H1 (cell line): ENCODE measurements at regions not wholly inside any gene's neighbourhood (a gene's known extent, or its start where the extent isn't known, plus 50 kb on each side); places are given as distances from the start of the nearest gene placed in this dataset.

Experiments
- CTCF ChIA-PET: fragments of 300-600 bp; sonication (Branson Sonifier 250); formaldehyde crosslinking; loops from one replicate; lab custom pipeline; 2021; ENCODE audit not compliant: partially characterized antibody; lab: Charles Lee
- POLR2A ChIA-PET: fragments of 300-600 bp; sonication (Branson Sonifier 250); formaldehyde crosslinking; loops from one replicate; lab custom pipeline; 2021; ENCODE audit warnings: inconsistent platforms; ENCODE audit not compliant: partially characterized antibody; lab: Charles Lee
- DNase-seq, 2 experiments: peaks; one replicate each; pipeline versions ENCODE4 v3.0.0 to v3.0.0-alpha.2; 2010 to 2022; ENCODE audit warnings: low spot score in 2 of 2, low read depth in 1 of 2, mixed read lengths in 1 of 2
- FAIRE-seq: peaks from 2 replicates; lab custom pipeline; 2011; peaks lifted over from hg19 to GRCh38; lab: Jason Lieb, UNC
- H2AFZ ChIP-seq: 2 replicates; pipeline ENCODE4 v1.8.1; 2012; ENCODE audit warnings: low read length, inconsistent platforms
- H2AK5ac ChIP-seq: 2 replicates; pipeline ENCODE4 v1.6.1; 2013; ENCODE audit warnings: low read depth, low read length
- H2BK120ac ChIP-seq: replicated peaks from 2 replicates; pipeline ENCODE3; 2013; ENCODE audit warnings: low read depth, low read length, inconsistent platforms
- H2BK12ac ChIP-seq: 2 replicates; pipeline ENCODE4 v1.6.1; 2013; ENCODE audit warnings: low read depth, low read length
- H2BK15ac ChIP-seq: 2 replicates; pipeline ENCODE4 v1.6.1; 2013; ENCODE audit warnings: low read length
- H2BK20ac ChIP-seq: 2 replicates; pipeline ENCODE4 v1.6.1; 2013; ENCODE audit warnings: low read length
- H2BK5ac ChIP-seq: 2 replicates; pipeline ENCODE4 v1.6.1; 2013; ENCODE audit warnings: low read depth, low read length
- H3K14ac ChIP-seq: 2 replicates; pipeline ENCODE4 v1.6.1; 2013; ENCODE audit warnings: inconsistent platforms; ENCODE audit not compliant: insufficient read length
- H3K18ac ChIP-seq: 2 replicates; pipeline ENCODE4 v1.6.1; 2013; ENCODE audit warnings: low read length; ENCODE audit errors: extremely low read depth
- H3K23ac ChIP-seq: 2 replicates; pipeline ENCODE4 v1.6.1; 2013; ENCODE audit warnings: inconsistent platforms; ENCODE audit not compliant: insufficient read length
- H3K23me2 ChIP-seq: 2 replicates; pipeline ENCODE4 v1.6.1; 2013; ENCODE audit warnings: low read depth, low read length
- H3K27ac ChIP-seq: 2 replicates; pipeline ENCODE4 v1.6.1; 2011; ENCODE audit warnings: low read depth, low read length, inconsistent platforms
- H3K27me3 ChIP-seq, 4 experiments: replicated peaks in 1 of 4; 1 replicate in 1 of 4; 2 replicates in 3 of 4; pipeline versions ENCODE4 v1.6.1 to v1.8.1; 2011 to 2013; ENCODE audit warnings: low read length in 3 of 4, mild to moderate bottlenecking in 3 of 4, inconsistent platforms in 2 of 4, mixed read lengths in 2 of 4, moderate library complexity in 1 of 4; ENCODE audit not compliant: control insufficient read depth in 3 of 4, insufficient read depth in 3 of 4; ENCODE audit errors: extremely low read depth in 1 of 4
- H3K36me3 ChIP-seq, 4 experiments: 2 replicates each; pipeline versions ENCODE4 v1.6.1 to v1.8.1; 2011 to 2013; ENCODE audit warnings: mild to moderate bottlenecking in 4 of 4, low read length in 3 of 4, moderate library complexity in 2 of 4, control low read depth in 1 of 4, inconsistent platforms in 1 of 4; ENCODE audit not compliant: insufficient read depth in 4 of 4, control insufficient read depth in 2 of 4
- H3K4ac ChIP-seq: replicated peaks from 2 replicates; pipeline ENCODE3; 2013; ENCODE audit warnings: low read length, low read depth, mixed read lengths, inconsistent platforms; ENCODE audit not compliant: insufficient read length
- H3K4me1 ChIP-seq, 4 experiments: replicated peaks in 1 of 4; 1 replicate in 1 of 4; 2 replicates in 3 of 4; pipeline versions ENCODE4 v1.6.1 to v1.8.1; 2011 to 2013; ENCODE audit warnings: low read length in 3 of 4, inconsistent platforms in 2 of 4, mixed read lengths in 1 of 4; ENCODE audit not compliant: insufficient read depth in 4 of 4, control insufficient read depth in 3 of 4
- H3K4me2 ChIP-seq, 2 experiments: 2 replicates each; pipeline versions ENCODE4 v1.6.1 to v1.8.1; 2011 to 2013; ENCODE audit warnings: low read depth in 2 of 2, low read length in 2 of 2, control low read depth in 1 of 2, inconsistent platforms in 1 of 2, mild to moderate bottlenecking in 1 of 2; ENCODE audit not compliant: insufficient read depth in 1 of 2
- H3K4me3 ChIP-seq, 4 experiments: fragments of 200-600, 300-600 bp in 1 of 4; sonication (generic), shearing (Covaris generic), sonication (Bioruptor Twin) in 1 of 4; 2 replicates each; pipeline versions ENCODE4 v1.5.1 to v1.8.1; 2011 to 2016; ENCODE audit warnings: low read length in 4 of 4, low read depth in 3 of 4, control low read depth in 2 of 4, inconsistent platforms in 2 of 4, mild to moderate bottlenecking in 2 of 4, mixed read lengths in 1 of 4, moderate library complexity in 1 of 4; ENCODE audit not compliant: insufficient read depth in 2 of 4; ENCODE audit errors: extremely low read depth in 1 of 4
- H3K56ac ChIP-seq: replicated peaks from 2 replicates; pipeline ENCODE3; 2013; ENCODE audit warnings: low read depth, mild to moderate bottlenecking, mixed read lengths, low read length, inconsistent platforms; ENCODE audit not compliant: insufficient read length
- H3K79me1 ChIP-seq: 2 replicates; pipeline ENCODE4 v1.6.1; 2013; ENCODE audit warnings: low read depth, low read length, control low read depth
- H3K79me2 ChIP-seq, 2 experiments: 2 replicates each; pipeline versions ENCODE4 v1.6.1 to v1.8.1; 2012 to 2013; ENCODE audit warnings: low read length in 2 of 2, mild to moderate bottlenecking in 2 of 2, inconsistent platforms in 1 of 2; ENCODE audit not compliant: insufficient read depth in 2 of 2, control insufficient read depth in 1 of 2
- H3K9ac ChIP-seq, 4 experiments: replicated peaks in 1 of 4; 1 replicate in 1 of 4; 2 replicates in 3 of 4; pipeline versions ENCODE4 v1.6.1 to v1.8.1; 2011 to 2013; ENCODE audit warnings: low read depth in 3 of 4, low read length in 3 of 4, control low read depth in 2 of 4, mild to moderate bottlenecking in 2 of 4, moderate library complexity in 2 of 4, inconsistent platforms in 1 of 4; ENCODE audit errors: extremely low read depth in 1 of 4
- H3K9me3 ChIP-seq, 2 experiments: 2 replicates each; pipeline versions ENCODE4 v1.6.1 to v1.8.1; 2012 to 2013; ENCODE audit warnings: mild to moderate bottlenecking in 2 of 2, moderate library complexity in 2 of 2, control low read depth in 1 of 2, inconsistent platforms in 1 of 2, low read depth in 1 of 2, low read length in 1 of 2, mixed read lengths in 1 of 2; ENCODE audit not compliant: insufficient read depth in 2 of 2
- H4K20me1 ChIP-seq, 2 experiments: replicated peaks in 1 of 2; 2 replicates each; pipeline versions ENCODE3 to v1.8.1; 2011 to 2013; ENCODE audit warnings: inconsistent platforms in 2 of 2, low read length in 2 of 2, mild to moderate bottlenecking in 1 of 2; ENCODE audit not compliant: insufficient read depth in 2 of 2, control insufficient read depth in 1 of 2
- H4K5ac ChIP-seq: 2 replicates; pipeline ENCODE4 v1.6.1; 2013; ENCODE audit warnings: low read length, low read depth, mixed read lengths, inconsistent platforms; ENCODE audit not compliant: insufficient read length
- H4K8ac ChIP-seq: 2 replicates; pipeline ENCODE4 v1.8.0; 2013; ENCODE audit warnings: mild to moderate bottlenecking, moderate library complexity, low read length, inconsistent platforms; ENCODE audit not compliant: insufficient read depth; ENCODE audit errors: extremely low read depth
- H4K91ac ChIP-seq: replicated peaks from 2 replicates; pipeline ENCODE3; 2013; ENCODE audit warnings: low read length, mixed read lengths, inconsistent platforms; ENCODE audit not compliant: insufficient read length
- BACH1 ChIP-seq: IDR thresholded peaks from 2 replicates; pipeline ENCODE4 v1.6.1; 2012; ENCODE audit warnings: low read length, improper control_type of control experiment
- BCL11A ChIP-seq, 2 experiments: IDR thresholded peaks; one replicate each; pipeline ENCODE4 v1.6.1; 2011; ENCODE audit warnings: low read depth in 2 of 2, low read length in 2 of 2, mild to moderate bottlenecking in 2 of 2
- BRCA1 ChIP-seq: IDR thresholded peaks from 2 replicates; pipeline ENCODE4 v1.6.1; 2012; ENCODE audit warnings: low read depth, low read length, improper control_type of control experiment
- CHD2 ChIP-seq: IDR thresholded peaks from 2 replicates; pipeline ENCODE4 v1.6.1; 2012; ENCODE audit warnings: low read length, improper control_type of control experiment
- GTF2F1 ChIP-seq: IDR thresholded peaks from 2 replicates; pipeline ENCODE4 v1.6.1; 2012; ENCODE audit warnings: low read depth, low read length, improper control_type of control experiment, borderline replicate concordance
- HDAC2 ChIP-seq, 2 experiments: fragments of 300-600 bp in 1 of 2; sonication (generic) in 1 of 2; IDR thresholded peaks; 2 replicates each; pipeline ENCODE4 v1.6.1; 2011 to 2012; ENCODE audit warnings: low read depth in 2 of 2, low read length in 2 of 2, mild to moderate bottlenecking in 2 of 2, moderate library complexity in 2 of 2, borderline replicate concordance in 1 of 2, inconsistent platforms in 1 of 2
- NANOG ChIP-seq: IDR thresholded peaks from 2 replicates; pipeline ENCODE4 v1.6.1; 2011; ENCODE audit warnings: low read length, low read depth, mild to moderate bottlenecking, inconsistent platforms; ENCODE audit not compliant: insufficient read depth, poor library complexity, severe bottlenecking
- POLR2AphosphoS5 ChIP-seq: IDR thresholded peaks from 2 replicates; pipeline ENCODE4 v1.6.1; 2011; ENCODE audit warnings: low read depth, low read length
- RFX5 ChIP-seq: IDR thresholded peaks from 2 replicates; pipeline ENCODE4 v1.6.1; 2011; ENCODE audit warnings: low read depth, low read length, improper control_type of control experiment, borderline replicate concordance
- SIX5 ChIP-seq: IDR thresholded peaks from 2 replicates; pipeline ENCODE4 v1.6.1; 2011; ENCODE audit warnings: mild to moderate bottlenecking, low read depth, low read length
- SP2 ChIP-seq: IDR thresholded peaks from 2 replicates; pipeline ENCODE4 v1.6.1; 2012; ENCODE audit warnings: mild to moderate bottlenecking, low read length, inconsistent platforms
- SP4 ChIP-seq: IDR thresholded peaks from 2 replicates; pipeline ENCODE4 v1.6.1; 2012; ENCODE audit warnings: low read length, inconsistent platforms
- TAF1 ChIP-seq: IDR thresholded peaks from 2 replicates; pipeline ENCODE4 v1.6.1; 2011; ENCODE audit warnings: mild to moderate bottlenecking, low read depth, low read length
- YY1 ChIP-seq: IDR thresholded peaks from 2 replicates; pipeline ENCODE4 v1.6.1; 2011; ENCODE audit warnings: low read depth, mild to moderate bottlenecking, low read length
- WGBS, 2 experiments: shearing (Covaris generic) in 1 of 2; methylation state at CpG; one replicate each; pipeline versions ENCODE4 v1.1.6 to v1.1.7; 2013 to 2015; ENCODE audit warnings: low lambda C conversion rate in 2 of 2, mixed read lengths in 2 of 2, inconsistent platforms in 1 of 2, low coverage in 1 of 2, missing lambda C conversion rate in 1 of 2; ENCODE audit not compliant: insufficient replicate concordance in 2 of 2, insufficient coverage in 1 of 2, insufficient read length in 1 of 2; ENCODE audit errors: extremely low coverage in 1 of 2, missing lambda C conversion rate in 1 of 2; 5-methylcytosine and 5-hydroxymethylcytosine counted together

GRCh38 chr2:126784621-126785020 lies 114.1 kb upstream of the TEX51 start:
- no peak overlapping the region for H3K4me3 ChIP-seq
- H2AFZ ChIP-seq: no peak overlapping the region
- no peaks in the 10 kb centered on the region for H3K36me3 ChIP-seq
- H2BK12ac ChIP-seq: no peak overlapping the region
- H3K9me3 ChIP-seq: no peaks in the 10 kb centered on the region
- no peak overlapping the region for H2BK5ac ChIP-seq
- no peak overlapping the region for H3K18ac ChIP-seq
- H4K5ac ChIP-seq: no peak overlapping the region
- H4K91ac ChIP-seq: no peak overlapping the region
- no peak overlapping the region for H3K4me2 ChIP-seq
- H3K27me3 ChIP-seq: no peaks in the 10 kb centered on the region
- H3K79me2 ChIP-seq: no peaks in the 10 kb centered on the region
- no peak overlapping the region for H3K23ac ChIP-seq
- FAIRE-seq: no peak
- peaks cover 0 to 2% (median 0%) of the 10 kb centered on the region in 4 experiments; a peak in 2 of 7 replicates for H3K4me1 ChIP-seq
- no peaks in the 10 kb centered on the region for H3K79me1 ChIP-seq
- H3K14ac ChIP-seq: no peak overlapping the region
- no peak for DNase-seq
- H3K9ac ChIP-seq: no peak overlapping the region
- no peak overlapping the region for H3K27ac ChIP-seq
- H2BK20ac ChIP-seq: no peak overlapping the region
- H2BK120ac ChIP-seq: no peak overlapping the region
- no peaks in the 10 kb centered on the region for H3K23me2 ChIP-seq
- no peak overlapping the region for H4K8ac ChIP-seq
- H2BK15ac ChIP-seq: no peak overlapping the region
- ChIA-PET CTCF (interaction anchor here (1.0 to 1.7 kb wide), 5 partner anchors 9 to 1039 kb away, joined by 3 to 6 read pairs (median 4); no protein-coding TSS in a partner anchor), POLR2A (no interaction called here)
- no peak overlapping the region for H2AK5ac ChIP-seq
- no peak overlapping the region for H3K56ac ChIP-seq
- no peak for TF ChIP-seq SP2
- TF ChIP-seq NANOG: no peak
- no peak for TF ChIP-seq BCL11A (IDR thresholded peaks at IDR 0.05; ENCODE audit: low read depth in 2 of 2, low read length in 2 of 2)
- no peak for TF ChIP-seq SIX5
- no peak for TF ChIP-seq SP4
- no peak for TF ChIP-seq GTF2F1
- no peak for TF ChIP-seq BRCA1
- TF ChIP-seq RFX5: no peak
- no peak for TF ChIP-seq TAF1
- no peak for TF ChIP-seq POLR2AphosphoS5
- TF ChIP-seq CHD2: no peak
- TF ChIP-seq HDAC2 (IDR thresholded peaks at IDR 0.05; ENCODE audit: borderline replicate concordance in 1 of 2, low read depth in 2 of 2, low read length in 2 of 2): no peak
- no peak for TF ChIP-seq BACH1
- no peak for TF ChIP-seq YY1
- TF ChIP-seq, all 59 proteins: peak for 0
- Histone ChIP-seq H4K20me1 (no peaks in the 10 kb centered on the region), H3K4ac (no peak overlapping the region)
- WGBS, 2 experiments: 73% methylated on average over 2 of the region's 2 CpGs; no CpG with 5 or more reads in 1 of the 2 experiments
